GM19035 (cell line): ENCODE measurements at regions not wholly inside any gene's neighbourhood (a gene's known extent, or its start where the extent isn't known, plus 50 kb on each side); places are given as distances from the start of the nearest gene placed in this dataset.
"Not testable (repeated sequence)": the region's sequence is repeated elsewhere in the genome, so short reads cannot be mapped to it uniquely, and the experiment has no call there.

Source experiments
- ATAC-seq: cut with Tn5 transposase; IDR thresholded peaks from one replicate; pipeline ENCODE4 v1.9.1; 2021; ENCODE audit not compliant: unreplicated experiment

GRCh38 chr16:77488652-77489051 lies 53.8 kb upstream of the ADAMTS18 start:
- no peak for ATAC-seq

GRCh38 chr16:77491091-77491490 lies 56.3 kb upstream of the ADAMTS18 start:
- ATAC-seq: no peak

- no peak for ATAC-seq
Observed at GRCh38 chr16:77496934-77497333, 62.1 kb upstream of the ADAMTS18 start.

GRCh38 chr16:77499373-77500285 lies 64.8 kb upstream of the ADAMTS18 start:
- ATAC-seq: no peak

- ATAC-seq: no peak
Observed at GRCh38 chr16:77500286-77500598, 65.4 kb upstream of the ADAMTS18 start.

- no peak for ATAC-seq
Observed at GRCh38 chr16:77500934-77501664, 66.3 kb upstream of the ADAMTS18 start.

GRCh38 chr16:77502448-77502847 lies 67.6 kb upstream of the ADAMTS18 start:
- ATAC-seq: no peak

GRCh38 chr16:77506492-77506891 lies 71.7 kb upstream of the ADAMTS18 start:
- not testable (repeated sequence) for ATAC-seq

- ATAC-seq: no peak
Observed at GRCh38 chr16:77509051-77509450, 74.2 kb upstream of the ADAMTS18 start.

- ATAC-seq: no peak
Observed at GRCh38 chr16:77509796-77510195, 75.0 kb upstream of the ADAMTS18 start.

- no peak for ATAC-seq
Observed at GRCh38 chr16:77511053-77511452, 76.2 kb upstream of the ADAMTS18 start.

GRCh38 chr16:77514500-77515220 lies 79.8 kb upstream of the ADAMTS18 start:
- ATAC-seq: no peak

- not testable (repeated sequence) for ATAC-seq
Observed at GRCh38 chr16:77525226-77525625, 90.4 kb upstream of the ADAMTS18 start.

GRCh38 chr16:77531752-77532151 lies 96.9 kb upstream of the ADAMTS18 start:
- no peak for ATAC-seq

GRCh38 chr16:77536809-77537208 lies 102.0 kb upstream of the ADAMTS18 start:
- ATAC-seq: no peak

GRCh38 chr16:77539421-77540034 lies 104.7 kb upstream of the ADAMTS18 start:
- ATAC-seq: no peak

- ATAC-seq: no peak
Observed at GRCh38 chr16:77540646-77541045, 105.8 kb upstream of the ADAMTS18 start.

GRCh38 chr16:77541165-77541564 lies 106.3 kb upstream of the ADAMTS18 start:
- no peak for ATAC-seq

- ATAC-seq: no peak
Observed at GRCh38 chr16:77548151-77548550, 113.3 kb upstream of the ADAMTS18 start.

- ATAC-seq: no peak
Observed at GRCh38 chr16:77548766-77549165, 113.9 kb upstream of the ADAMTS18 start.

- ATAC-seq: no peak
Observed at GRCh38 chr16:77549876-77550275, 115.0 kb upstream of the ADAMTS18 start.
